ENCODE measurements at regions not wholly inside any gene's neighbourhood (a gene's known extent, or its start where the extent isn't known, plus 50 kb on each side); places are given as distances from the start of the nearest gene placed in this dataset.

- TF ChIP-seq CTCF (IDR thresholded peaks at IDR 0.05): no peak
- no peak for TF ChIP-seq POLR2A (IDR thresholded peaks at IDR 0.05)
Measured at GRCh38 chr1:199931666-199932377, 95.7 kb upstream of the NR5A2 start.

Measured in thyroid gland (tissue), 4 donors.